COR-L47 (cell line): ENCODE measurements at regions not wholly inside any gene's neighbourhood (a gene's known extent, or its start where the extent isn't known, plus 50 kb on each side); places are given as distances from the start of the nearest gene placed in this dataset.
A peak's percentile ranks its signal among the peaks of the same experiment; 100 is the strongest.

Experiments
- DNase-seq: peaks from one replicate; lab custom pipeline; 2025; lab: John Stamatoyannopoulos, UW

GRCh38 chr6:132973514-132973993 lies 159.2 kb downstream of the RPS12 start:
- DNase-seq = peak; percentile 14

GRCh38 chr6:132974122-132974521 lies 159.8 kb downstream of the RPS12 start:
- DNase-seq = no peak

GRCh38 chr6:132977413-132977812 lies 163.0 kb downstream of the RPS12 start:
- no peak for DNase-seq

- no peak for DNase-seq
Observed at GRCh38 chr6:132978685-132979084, 164.3 kb downstream of the RPS12 start.

- DNase-seq = no peak
Observed at GRCh38 chr6:132993738-132994137, 179.4 kb downstream of the RPS12 start.

GRCh38 chr6:132995009-132995408 lies 180.6 kb downstream of the RPS12 start:
- no peak for DNase-seq

GRCh38 chr6:132995432-132995831 lies 181.1 kb downstream of the RPS12 start:
- no peak for DNase-seq

GRCh38 chr6:132998418-132998817 lies 184.0 kb downstream of the RPS12 start:
- no peak for DNase-seq

- no peak for DNase-seq
Observed at GRCh38 chr6:133001040-133001565, 186.7 kb downstream of the RPS12 start.

GRCh38 chr6:133004304-133004884 lies 190.0 kb downstream of the RPS12 start:
- DNase-seq = no peak

- DNase-seq = no peak
Observed at GRCh38 chr6:133012774-133013173, 198.4 kb downstream of the RPS12 start.

- no peak for DNase-seq
Observed at GRCh38 chr6:133016631-133017030, 202.3 kb downstream of the RPS12 start.

GRCh38 chr6:133017581-133017980 lies 203.2 kb downstream of the RPS12 start:
- DNase-seq = no peak

GRCh38 chr6:133026705-133027104 lies 212.3 kb downstream of the RPS12 start:
- DNase-seq = no peak

GRCh38 chr6:133033263-133033662 lies 207.9 kb upstream of the EYA4 start:
- no peak for DNase-seq

GRCh38 chr6:133034509-133035206 lies 206.5 kb upstream of the EYA4 start:
- DNase-seq = no peak

GRCh38 chr6:133040094-133040802 lies 200.9 kb upstream of the EYA4 start:
- DNase-seq = no peak

- no peak for DNase-seq
Observed at GRCh38 chr6:133040803-133041419, 200.2 kb upstream of the EYA4 start.

GRCh38 chr6:133042550-133043120 lies 198.5 kb upstream of the EYA4 start:
- DNase-seq = no peak

- DNase-seq = no peak
Observed at GRCh38 chr6:133046576-133046975, 194.6 kb upstream of the EYA4 start.

GRCh38 chr6:133047065-133047665 lies 194.0 kb upstream of the EYA4 start:
- no peak for DNase-seq

GRCh38 chr6:133047706-133048105 lies 193.5 kb upstream of the EYA4 start:
- no peak for DNase-seq
